ENCODE measurements at regions not wholly inside any gene's neighbourhood (a gene's known extent, or its start where the extent isn't known, plus 50 kb on each side); places are given as distances from the start of the nearest gene placed in this dataset.

DNA sequence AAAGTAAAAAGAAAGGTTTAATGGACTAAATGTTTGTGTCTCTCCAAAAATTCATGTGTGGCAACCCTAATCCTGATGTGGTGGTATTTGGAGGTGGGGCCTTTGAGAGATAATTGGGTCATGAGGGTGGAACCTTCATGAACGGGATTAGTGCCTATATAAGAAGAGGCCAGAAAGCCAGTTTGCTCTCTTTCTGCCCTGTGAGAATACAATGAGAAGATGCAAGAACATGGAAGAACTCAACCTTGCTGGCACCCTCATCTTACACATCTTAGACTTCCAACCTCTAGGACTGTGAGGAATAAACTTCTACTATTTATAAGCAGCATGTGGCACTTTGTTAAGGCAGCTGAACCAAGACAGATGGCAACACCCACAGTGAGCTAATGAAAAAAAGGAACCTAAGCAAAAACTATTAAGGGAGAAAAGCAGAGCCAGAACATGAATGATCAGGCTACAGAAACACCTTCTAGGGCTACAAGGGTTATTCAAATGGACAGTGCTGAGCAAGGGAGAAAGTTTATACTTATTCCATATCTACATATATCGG is 159.5 kb downstream of the PLK2 start:
- TF ChIP-seq CTCF (IDR thresholded peaks at IDR 0.05; ENCODE audit: low read length) (no peak), EZH2 (IDR thresholded peaks at IDR 0.05; ENCODE audit: borderline replicate concordance, low read length) (no peak)
